SK-N-SH (cell line): ENCODE measurements at regions not wholly inside any gene's neighbourhood (a gene's known extent, or its start where the extent isn't known, plus 50 kb on each side); places are given as distances from the start of the nearest gene placed in this dataset.
A peak's percentile ranks its signal among the peaks of the same experiment; 100 is the strongest.

Experiments
- CTCF ChIA-PET: fragments of 300-600, 350-600 bp; formaldehyde crosslinking; extraction: SDS; loops from one replicate; lab custom pipeline; 2021; lab: Yijun Ruan, JAX
- POLR2A ChIA-PET: fragments of 350-600 bp; sonication (Branson Sonifier 250); formaldehyde crosslinking; extraction: SDS; loops from one replicate; lab custom pipeline; 2020; ENCODE audit warnings: antibody characterized with exemption, inconsistent platforms; lab: Yijun Ruan, JAX
- DNase-seq: peaks from one replicate; pipeline ENCODE4 v3.0.0; 2012
- H2AFZ ChIP-seq: fragments of 200-600 bp; sonication (generic); 2 replicates; pipeline ENCODE4 v1.8.1; 2016; ENCODE audit warnings: antibody characterized with exemption, mild to moderate bottlenecking, low read depth
- H3F3A ChIP-seq: fragments of 200-600 bp; sonication (generic); replicated peaks from 2 replicates; pipeline ENCODE3; 2016; ENCODE audit warnings: antibody characterized with exemption, mild to moderate bottlenecking; ENCODE audit not compliant: insufficient read depth
- H3K27ac ChIP-seq, 2 experiments: fragments of 200-500 bp in 1 of 2; fragments of 200-600 bp in 1 of 2; sonication (Bioruptor generic) in 1 of 2; sonication (generic), shearing (Covaris generic) in 1 of 2; 2 replicates each; pipeline versions ENCODE4 v1.5.1 to v1.6.1; 2014 to 2016; ENCODE audit warnings: low read depth in 2 of 2, inconsistent platforms in 1 of 2, low read length in 1 of 2, mild to moderate bottlenecking in 1 of 2, mixed read lengths in 1 of 2
- H3K27me3 ChIP-seq: fragments of 200-600 bp; sonication (generic), shearing (Covaris generic); 2 replicates; pipeline ENCODE4 v1.6.1; 2016; ENCODE audit warnings: mixed run types; ENCODE audit not compliant: insufficient read depth
- H3K36me3 ChIP-seq, 2 experiments: fragments of 200-500 bp in 1 of 2; fragments of 200-600 bp in 1 of 2; sonication (Bioruptor generic) in 1 of 2; sonication (generic) in 1 of 2; replicated peaks in 1 of 2; 2 replicates each; pipeline versions ENCODE3 to v1.5.1; 2014 to 2016; ENCODE audit warnings: low read length in 1 of 2, mild to moderate bottlenecking in 1 of 2; ENCODE audit not compliant: insufficient read depth in 2 of 2, control insufficient read depth in 1 of 2
- H3K4me1 ChIP-seq, 2 experiments: fragments of 200-500 bp in 1 of 2; fragments of 200-600 bp in 1 of 2; sonication (Bioruptor generic) in 1 of 2; sonication (generic), shearing (Covaris generic) in 1 of 2; 2 replicates each; pipeline versions ENCODE4 v1.5.1 to v1.6.1; 2014 to 2016; ENCODE audit warnings: low read depth in 1 of 2, low read length in 1 of 2, mixed run types in 1 of 2; ENCODE audit not compliant: insufficient read depth in 2 of 2, control insufficient read depth in 1 of 2
- H3K4me2 ChIP-seq: fragments of 200-600 bp; sonication (generic), shearing (Covaris generic); 2 replicates; pipeline ENCODE4 v1.6.1; 2017; ENCODE audit warnings: mixed run types
- H3K4me3 ChIP-seq, 2 experiments: fragments of 200-500 bp in 1 of 2; fragments of 200-600 bp in 1 of 2; sonication (Bioruptor generic) in 1 of 2; sonication (generic), shearing (Covaris generic) in 1 of 2; 2 replicates each; pipeline versions ENCODE4 v1.5.1 to v1.8.1; 2014 to 2016; ENCODE audit warnings: low read depth in 2 of 2, inconsistent platforms in 1 of 2, low read length in 1 of 2, mild to moderate bottlenecking in 1 of 2, mixed read lengths in 1 of 2, moderate library complexity in 1 of 2
- H3K79me2 ChIP-seq: fragments of 200-600 bp; sonication (generic); 2 replicates; pipeline ENCODE4 v1.8.1; 2017; ENCODE audit warnings: mild to moderate bottlenecking; ENCODE audit not compliant: insufficient read depth
- H3K9ac ChIP-seq: fragments of 200-600 bp; sonication (generic); 2 replicates; pipeline ENCODE4 v1.6.1; 2017; ENCODE audit warnings: mixed run types
- H3K9me2 ChIP-seq: fragments of 200-600 bp; sonication (generic); 2 replicates; pipeline ENCODE4 v1.6.1; 2017; ENCODE audit warnings: mixed run types
- H3K9me3 ChIP-seq: fragments of 200-600 bp; sonication (generic); 2 replicates; pipeline ENCODE4 v1.6.1; 2017; ENCODE audit warnings: mixed run types, mild to moderate bottlenecking, moderate library complexity
- H4K20me1 ChIP-seq: fragments of 200-600 bp; sonication (generic); 2 replicates; pipeline ENCODE4 v1.6.1; 2017; ENCODE audit warnings: mild to moderate bottlenecking, mixed run types; ENCODE audit not compliant: insufficient read depth
- CHD2 ChIP-seq: fragments of 150-350 bp; IDR thresholded peaks from 2 replicates; pipeline ENCODE4 v1.6.1; 2018; ENCODE audit warnings: low read length; ENCODE audit not compliant: partially characterized antibody
- ELF1 ChIP-seq: IDR thresholded peaks from 2 replicates; pipeline ENCODE4 v1.4.0; 2012
- EP300 ChIP-seq, 2 experiments: IDR thresholded peaks; 2 replicates each; pipeline versions ENCODE4 v1.4.0 to v1.6.1; 2012; ENCODE audit warnings: borderline replicate concordance in 1 of 2, low read depth in 1 of 2, low read length in 1 of 2
- EZH2phosphoT487 ChIP-seq: fragments of 200-600 bp; sonication (generic); IDR thresholded peaks from 2 replicates; pipeline ENCODE4 v1.6.1; 2017; ENCODE audit warnings: low read depth, mixed run types, mild to moderate bottlenecking, antibody characterized with exemption, moderate library complexity, borderline replicate concordance
- FOXJ3 ChIP-seq: sonication (generic); formaldehyde crosslinking; IDR thresholded peaks from 2 replicates; pipeline ENCODE4 v1.5.1; 2020; ENCODE audit warnings: mild to moderate bottlenecking, missing genetic modification reagents
- MEF2A ChIP-seq: IDR thresholded peaks from 2 replicates; pipeline ENCODE4 v1.4.0; 2012; ENCODE audit warnings: low read depth, borderline replicate concordance
- POLR2AphosphoS5 ChIP-seq: IDR thresholded peaks from 2 replicates; pipeline ENCODE4 v1.6.1; 2012; ENCODE audit warnings: low read depth, low read length
- RCOR1 ChIP-seq: fragments of 150-350 bp; IDR thresholded peaks from 2 replicates; pipeline ENCODE4 v1.6.1; 2017; ENCODE audit warnings: antibody characterized with exemption, low read length
- RFX5 ChIP-seq: IDR thresholded peaks from 2 replicates; pipeline ENCODE4 v1.6.1; 2012; ENCODE audit warnings: mild to moderate bottlenecking, improper control_type of control experiment, low read length
- SIN3A ChIP-seq: IDR thresholded peaks from 2 replicates; pipeline ENCODE4 v1.6.1; 2012; ENCODE audit warnings: low read depth, mild to moderate bottlenecking, low read length, moderate library complexity, borderline replicate concordance
- SMC3 ChIP-seq: IDR thresholded peaks from 2 replicates; pipeline ENCODE4 v1.6.1; 2012; ENCODE audit warnings: low read depth, low read length, improper control_type of control experiment
- TCF12 ChIP-seq: IDR thresholded peaks from 2 replicates; pipeline ENCODE4 v1.4.0; 2012
- TEAD4 ChIP-seq: IDR thresholded peaks from 2 replicates; pipeline ENCODE4 v1.4.0; 2012; ENCODE audit warnings: mild to moderate bottlenecking, borderline replicate concordance; ENCODE audit not compliant: insufficient read depth
- WGBS: methylation state at CpG from one replicate; pipeline ENCODE4 v1.1.6; 2017; ENCODE audit warnings: low lambda C conversion rate; 5-methylcytosine and 5-hydroxymethylcytosine counted together
- TF ChIP-seq, protein P1 (sequence below): fragments of 150-350 bp; IDR thresholded peaks from 2 replicates; pipeline ENCODE4 v1.6.1; 2016; ENCODE audit warnings: mild to moderate bottlenecking, low read depth, low read length
- TF ChIP-seq, protein P2 (sequence below): fragments of 200-600 bp; sonication (generic); IDR thresholded peaks from 2 replicates; pipeline ENCODE4 v1.6.1; 2017; ENCODE audit warnings: antibody characterized with exemption, mild to moderate bottlenecking, moderate library complexity
- TF ChIP-seq, protein P3 (sequence below): IDR thresholded peaks from 2 replicates; pipeline ENCODE4 v1.4.0; 2012; ENCODE audit warnings: low read depth
- TF ChIP-seq, protein P4 (sequence below): IDR thresholded peaks from 2 replicates; pipeline ENCODE4 v1.4.0; 2012; ENCODE audit warnings: low read depth, borderline replicate concordance
- TF ChIP-seq, protein P5 (sequence below): IDR thresholded peaks from 2 replicates; pipeline ENCODE4 v1.4.0; 2012; ENCODE audit warnings: low read depth, borderline replicate concordance

GRCh38 chr15:62880278-62880677 lies 162.3 kb upstream of the TPM1 start (continued):
- TF ChIP-seq, protein P1, sequence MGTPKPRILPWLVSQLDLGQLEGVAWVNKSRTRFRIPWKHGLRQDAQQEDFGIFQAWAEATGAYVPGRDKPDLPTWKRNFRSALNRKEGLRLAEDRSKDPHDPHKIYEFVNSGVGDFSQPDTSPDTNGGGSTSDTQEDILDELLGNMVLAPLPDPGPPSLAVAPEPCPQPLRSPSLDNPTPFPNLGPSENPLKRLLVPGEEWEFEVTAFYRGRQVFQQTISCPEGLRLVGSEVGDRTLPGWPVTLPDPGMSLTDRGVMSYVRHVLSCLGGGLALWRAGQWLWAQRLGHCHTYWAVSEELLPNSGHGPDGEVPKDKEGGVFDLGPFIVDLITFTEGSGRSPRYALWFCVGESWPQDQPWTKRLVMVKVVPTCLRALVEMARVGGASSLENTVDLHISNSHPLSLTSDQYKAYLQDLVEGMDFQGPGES = no peak
- TF ChIP-seq, protein P2, sequence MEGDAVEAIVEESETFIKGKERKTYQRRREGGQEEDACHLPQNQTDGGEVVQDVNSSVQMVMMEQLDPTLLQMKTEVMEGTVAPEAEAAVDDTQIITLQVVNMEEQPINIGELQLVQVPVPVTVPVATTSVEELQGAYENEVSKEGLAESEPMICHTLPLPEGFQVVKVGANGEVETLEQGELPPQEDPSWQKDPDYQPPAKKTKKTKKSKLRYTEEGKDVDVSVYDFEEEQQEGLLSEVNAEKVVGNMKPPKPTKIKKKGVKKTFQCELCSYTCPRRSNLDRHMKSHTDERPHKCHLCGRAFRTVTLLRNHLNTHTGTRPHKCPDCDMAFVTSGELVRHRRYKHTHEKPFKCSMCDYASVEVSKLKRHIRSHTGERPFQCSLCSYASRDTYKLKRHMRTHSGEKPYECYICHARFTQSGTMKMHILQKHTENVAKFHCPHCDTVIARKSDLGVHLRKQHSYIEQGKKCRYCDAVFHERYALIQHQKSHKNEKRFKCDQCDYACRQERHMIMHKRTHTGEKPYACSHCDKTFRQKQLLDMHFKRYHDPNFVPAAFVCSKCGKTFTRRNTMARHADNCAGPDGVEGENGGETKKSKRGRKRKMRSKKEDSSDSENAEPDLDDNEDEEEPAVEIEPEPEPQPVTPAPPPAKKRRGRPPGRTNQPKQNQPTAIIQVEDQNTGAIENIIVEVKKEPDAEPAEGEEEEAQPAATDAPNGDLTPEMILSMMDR = no peak
- TF ChIP-seq CHD2 = peak; percentile 56
- TF ChIP-seq POLR2AphosphoS5 = peak; percentile 65
- peak; percentile 67; the same call in 1 of the 2 replicates for TF ChIP-seq FOXJ3
- no peak for TF ChIP-seq SMC3
- TF ChIP-seq, protein P3, sequence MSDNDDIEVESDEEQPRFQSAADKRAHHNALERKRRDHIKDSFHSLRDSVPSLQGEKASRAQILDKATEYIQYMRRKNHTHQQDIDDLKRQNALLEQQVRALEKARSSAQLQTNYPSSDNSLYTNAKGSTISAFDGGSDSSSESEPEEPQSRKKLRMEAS = peak; percentile 10; the same call in 1 of the 2 replicates

GRCh38 chr15:62881056-62881455 lies 161.5 kb upstream of the TPM1 start:
- DNase-seq = no peak
- Histone ChIP-seq H3K4me3 (no peak overlapping the region), H3K79me2 (no peaks in the 10 kb centered on the region), H3K36me3 (no peaks in the 10 kb centered on the region), H3K9ac (no peak overlapping the region), H3K4me1 (peaks cover 28 to 47% of the 10 kb centered on the region in 2 experiments), H3K27ac (peak overlapping the region in 1 of 2 experiments; percentile 83; a peak in 1 of 4 replicates), H3F3A (peaks cover 23% of the 10 kb centered on the region), H4K20me1 (no peaks in the 10 kb centered on the region), H3K9me2 (no peaks in the 10 kb centered on the region), H3K27me3 (no peaks in the 10 kb centered on the region), H2AFZ (no peak overlapping the region), H3K9me3 (no peaks in the 10 kb centered on the region), H3K4me2 (no peak overlapping the region)
- TF ChIP-seq RCOR1 (no peak), TEAD4 (no peak), SIN3A (no peak), RFX5 (no peak), MEF2A (no peak), ELF1 (no peak), CHD2 (no peak), TCF12 (no peak), EP300 (IDR thresholded peaks at IDR 0.05; ENCODE audit: borderline replicate concordance in 1 of 2, low read depth in 1 of 2, low read length in 1 of 2) (no peak), EZH2phosphoT487 (no peak)
- TF ChIP-seq, protein P4, sequence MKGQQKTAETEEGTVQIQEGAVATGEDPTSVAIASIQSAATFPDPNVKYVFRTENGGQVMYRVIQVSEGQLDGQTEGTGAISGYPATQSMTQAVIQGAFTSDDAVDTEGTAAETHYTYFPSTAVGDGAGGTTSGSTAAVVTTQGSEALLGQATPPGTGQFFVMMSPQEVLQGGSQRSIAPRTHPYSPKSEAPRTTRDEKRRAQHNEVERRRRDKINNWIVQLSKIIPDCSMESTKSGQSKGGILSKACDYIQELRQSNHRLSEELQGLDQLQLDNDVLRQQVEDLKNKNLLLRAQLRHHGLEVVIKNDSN = no peak
- TF ChIP-seq, protein P5, sequence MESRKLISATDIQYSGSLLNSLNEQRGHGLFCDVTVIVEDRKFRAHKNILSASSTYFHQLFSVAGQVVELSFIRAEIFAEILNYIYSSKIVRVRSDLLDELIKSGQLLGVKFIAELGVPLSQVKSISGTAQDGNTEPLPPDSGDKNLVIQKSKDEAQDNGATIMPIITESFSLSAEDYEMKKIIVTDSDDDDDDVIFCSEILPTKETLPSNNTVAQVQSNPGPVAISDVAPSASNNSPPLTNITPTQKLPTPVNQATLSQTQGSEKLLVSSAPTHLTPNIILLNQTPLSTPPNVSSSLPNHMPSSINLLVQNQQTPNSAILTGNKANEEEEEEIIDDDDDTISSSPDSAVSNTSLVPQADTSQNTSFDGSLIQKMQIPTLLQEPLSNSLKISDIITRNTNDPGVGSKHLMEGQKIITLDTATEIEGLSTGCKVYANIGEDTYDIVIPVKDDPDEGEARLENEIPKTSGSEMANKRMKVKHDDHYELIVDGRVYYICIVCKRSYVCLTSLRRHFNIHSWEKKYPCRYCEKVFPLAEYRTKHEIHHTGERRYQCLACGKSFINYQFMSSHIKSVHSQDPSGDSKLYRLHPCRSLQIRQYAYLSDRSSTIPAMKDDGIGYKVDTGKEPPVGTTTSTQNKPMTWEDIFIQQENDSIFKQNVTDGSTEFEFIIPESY = no peak
- TF ChIP-seq, protein P1 = no peak
- ChIA-PET POLR2A (interaction anchor here (0.7 kb wide), 1 partner anchor 774 kb away, joined by 3 read pairs; no protein-coding TSS in a partner anchor), CTCF (interaction anchor here (0.9 to 1.8 kb wide), 3 partner anchors 10 to 167 kb away, joined by 3 to 6 read pairs (median 4); no protein-coding TSS in a partner anchor)
- 95% methylated on average over 4 of the region's 4 CpGs for WGBS
